ENCODE measurements at regions not wholly inside any gene's neighbourhood (a gene's known extent, or its start where the extent isn't known, plus 50 kb on each side); places are given as distances from the start of the nearest gene placed in this dataset.

DNA sequence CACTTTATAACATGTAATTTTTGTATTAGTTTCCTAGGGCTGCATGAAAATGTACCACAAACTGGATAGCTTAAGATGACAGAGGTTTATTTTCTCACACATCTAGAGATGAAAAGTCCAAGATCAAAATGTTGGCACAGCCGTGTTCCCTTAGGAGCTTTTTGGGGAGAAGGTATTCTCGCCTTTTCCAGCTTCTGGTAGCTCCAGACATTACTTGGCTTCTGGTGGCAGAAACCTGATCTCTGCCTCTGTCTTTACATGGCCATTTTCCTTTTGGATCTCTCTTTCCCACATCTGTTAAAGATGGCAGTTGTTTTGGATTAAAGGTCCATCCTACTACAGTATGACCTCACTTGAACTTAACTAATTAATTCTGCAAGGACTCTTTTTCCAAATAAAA, 885.7 kb upstream of the CDH8 start:
- no peak for DNase-seq (ENCODE audit: low read depth)

DNA sequence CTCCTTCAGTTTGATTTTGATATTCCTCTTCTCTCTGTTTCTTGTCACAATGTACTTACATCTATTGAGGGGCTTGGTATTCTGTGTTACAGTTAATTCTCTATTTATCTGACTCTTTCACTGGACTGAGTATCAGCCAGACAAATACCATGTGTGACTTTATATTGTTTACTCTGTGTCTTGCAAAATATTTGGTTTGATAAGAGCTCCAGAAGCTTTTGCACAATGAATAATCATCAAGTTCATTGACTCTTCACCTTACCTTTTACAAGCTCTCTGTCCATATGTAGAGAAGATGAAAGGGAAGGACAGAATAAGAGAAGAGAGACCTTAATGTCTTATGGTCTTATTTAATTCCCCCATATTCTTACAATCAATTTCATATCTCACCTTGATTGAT, 877.7 kb upstream of the CDH8 start:
- no peak for DNase-seq (ENCODE audit: low read depth)

- DNase-seq (ENCODE audit: low read depth), result no peak
These were observed 877.1 kb upstream of the CDH8 start for GRCh38 chr16:62913333-62913732.

DNA sequence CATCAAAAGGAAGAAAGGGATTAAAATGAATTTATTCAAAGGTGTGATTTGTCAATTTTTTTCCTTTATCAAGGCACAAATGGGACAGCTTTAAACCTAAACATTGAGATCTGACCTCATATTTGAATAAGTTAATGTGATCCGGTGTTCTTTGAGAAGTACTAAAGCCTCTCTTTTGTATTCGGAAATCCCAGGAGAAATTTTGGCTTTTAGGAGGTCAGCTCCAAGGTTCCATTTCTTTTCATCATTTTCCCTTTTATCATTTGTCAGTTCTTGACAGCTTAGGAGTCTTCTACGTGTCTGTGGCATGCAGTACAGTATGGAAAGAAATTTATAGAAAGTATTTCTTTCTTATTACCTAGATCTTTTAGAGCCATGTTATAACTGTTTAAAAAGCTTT, 873.4 kb upstream of the CDH8 start:
- no peak for DNase-seq (ENCODE audit: low read depth)

- DNase-seq (ENCODE audit: low read depth), result no peak
These were observed 871.3 kb upstream of the CDH8 start for GRCh38 chr16:62907562-62907961.

DNA sequence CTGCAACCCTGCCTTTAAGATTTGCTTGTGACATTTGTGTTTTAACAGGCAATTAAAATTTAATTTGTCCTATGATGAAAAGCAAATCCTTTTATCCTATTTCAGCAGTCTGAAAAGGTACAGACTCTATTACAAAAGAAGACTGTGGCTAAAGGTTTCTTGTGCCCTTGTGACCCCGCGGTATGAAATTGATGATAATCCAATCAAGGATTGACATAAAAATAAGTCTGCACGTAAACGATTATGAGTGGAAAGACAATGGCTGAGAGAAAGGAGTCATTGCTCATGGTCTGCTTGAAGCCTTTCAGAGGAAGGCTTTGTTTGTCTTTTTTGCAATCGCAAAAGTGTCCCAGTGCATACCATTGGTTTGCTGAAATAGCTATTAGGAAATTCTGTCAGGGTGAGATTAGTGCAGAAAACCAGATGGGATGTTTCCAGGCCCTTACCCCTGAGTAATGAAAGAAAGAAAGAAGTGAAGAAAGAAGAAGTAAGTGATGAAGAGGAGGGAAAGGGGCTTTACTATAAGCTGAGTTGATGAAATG, 867.8 kb upstream of the CDH8 start:
- no peak for DNase-seq (ENCODE audit: low read depth)

DNA sequence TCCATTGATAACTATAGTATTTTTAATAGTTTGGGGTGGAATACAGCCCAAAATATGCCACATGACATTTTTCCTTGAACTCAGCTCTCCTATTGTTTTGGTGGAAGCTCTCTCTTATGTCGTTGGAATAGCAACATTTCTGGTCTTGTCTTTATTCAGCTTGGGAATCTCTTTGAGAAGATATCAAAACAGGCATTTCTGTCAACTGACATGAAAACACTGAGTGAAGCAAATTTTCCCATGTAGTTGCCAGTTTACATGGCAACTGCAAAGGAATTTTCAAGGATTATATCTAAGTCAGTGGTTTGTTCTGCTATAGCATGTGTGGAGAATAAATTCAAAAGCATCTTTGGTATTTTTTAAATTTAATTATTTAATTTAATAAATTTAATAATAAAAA, 863.5 kb upstream of the CDH8 start:
- no peak for DNase-seq (ENCODE audit: low read depth)

GRCh38 chr16:62889097-62889496, 852.9 kb upstream of the CDH8 start:
- no peak for DNase-seq (ENCODE audit: low read depth)

DNA sequence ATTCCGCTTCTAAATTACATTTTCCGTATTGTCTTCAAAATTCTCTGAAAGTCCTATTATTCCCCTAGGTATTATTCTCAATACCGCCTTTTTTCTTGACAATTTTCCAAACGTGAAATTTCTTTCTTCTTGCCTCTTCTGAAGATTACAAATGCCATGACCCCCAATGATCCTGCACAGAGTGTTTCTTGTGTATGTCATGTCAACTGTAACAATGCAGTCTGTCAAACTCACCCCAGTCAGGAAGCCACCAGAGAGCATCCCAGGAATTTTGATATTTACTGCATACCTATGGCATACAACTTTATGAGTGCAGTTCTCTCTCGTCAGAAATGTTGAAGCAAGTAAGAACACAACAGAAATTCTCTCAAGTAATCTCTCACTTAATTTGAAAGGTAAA, 847.3 kb upstream of the CDH8 start:
- DNase-seq (ENCODE audit: low read depth), result no peak

DNA sequence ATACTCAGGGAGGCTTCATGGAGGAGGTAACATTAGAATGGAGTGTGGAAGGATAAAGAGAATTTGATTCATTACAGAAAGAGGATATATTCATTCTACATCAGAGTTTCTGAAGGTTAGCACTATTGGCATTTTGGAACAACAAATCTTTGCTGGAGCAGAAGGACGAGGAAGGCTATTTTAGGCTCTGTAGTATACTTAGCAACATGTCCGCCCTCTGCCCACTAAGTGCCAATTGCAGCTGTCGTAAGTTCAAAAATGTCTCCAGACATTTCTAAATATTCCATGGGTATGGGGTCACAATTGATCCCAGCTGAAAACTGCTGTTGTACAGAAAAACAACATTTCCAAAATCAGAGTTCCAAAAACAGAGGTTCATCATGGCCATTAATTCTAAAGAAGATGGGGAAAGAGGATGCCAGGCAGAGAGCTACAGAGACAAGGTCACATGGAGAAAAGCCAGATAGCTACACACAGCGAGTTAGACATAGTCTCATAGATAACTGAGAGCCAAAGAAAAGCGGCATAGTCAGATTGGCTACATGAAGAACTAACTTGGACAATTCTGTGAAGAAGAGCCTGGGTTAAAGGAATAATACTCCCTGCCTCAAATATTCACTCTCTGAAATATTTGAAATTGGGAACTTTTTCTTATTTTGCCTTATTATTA, 846.4 kb upstream of the CDH8 start:
- no peak for DNase-seq (ENCODE audit: low read depth)

DNA sequence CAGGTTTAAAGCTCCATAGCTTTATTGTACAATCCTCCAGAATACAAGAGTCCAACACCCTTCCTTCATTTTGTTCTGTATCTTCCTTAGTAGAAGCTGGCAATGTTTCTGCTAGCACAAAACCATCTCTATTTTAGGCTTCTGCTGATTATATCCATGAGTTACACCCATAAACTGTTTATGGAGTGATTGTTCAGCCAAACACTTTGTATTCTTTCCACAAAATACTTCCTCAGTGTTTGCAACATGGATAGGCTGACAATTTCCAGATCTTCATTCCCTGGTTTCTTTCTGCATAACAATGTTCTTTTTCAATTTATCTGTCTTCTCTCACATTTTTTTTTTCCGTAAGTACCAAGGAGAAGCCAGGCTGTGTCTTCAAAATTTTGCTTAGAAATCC, 839.9 kb upstream of the CDH8 start:
- no peak for DNase-seq (ENCODE audit: low read depth)

GRCh38 chr16:62872339-62872738, 836.1 kb upstream of the CDH8 start:
- no peak for DNase-seq (ENCODE audit: low read depth)

DNA sequence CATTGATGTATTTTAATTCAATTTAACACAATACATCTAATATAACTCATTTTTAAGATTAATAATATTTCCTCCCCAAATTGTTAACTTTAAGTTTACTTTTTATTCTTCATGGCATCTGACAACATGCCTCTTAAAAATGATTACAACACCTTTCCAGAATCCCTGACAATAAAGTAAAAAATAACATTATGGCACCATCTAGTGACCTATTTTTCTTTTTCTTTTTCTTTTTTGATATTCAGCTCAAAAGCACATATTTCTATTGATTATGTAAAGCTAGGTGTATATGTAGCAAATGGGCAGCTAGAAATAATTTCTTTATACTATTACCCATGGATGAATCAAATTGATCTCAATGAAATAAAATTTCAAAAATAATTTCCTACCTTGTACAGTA, 834.3 kb upstream of the CDH8 start:
- DNase-seq (ENCODE audit: low read depth), result no peak

DNA sequence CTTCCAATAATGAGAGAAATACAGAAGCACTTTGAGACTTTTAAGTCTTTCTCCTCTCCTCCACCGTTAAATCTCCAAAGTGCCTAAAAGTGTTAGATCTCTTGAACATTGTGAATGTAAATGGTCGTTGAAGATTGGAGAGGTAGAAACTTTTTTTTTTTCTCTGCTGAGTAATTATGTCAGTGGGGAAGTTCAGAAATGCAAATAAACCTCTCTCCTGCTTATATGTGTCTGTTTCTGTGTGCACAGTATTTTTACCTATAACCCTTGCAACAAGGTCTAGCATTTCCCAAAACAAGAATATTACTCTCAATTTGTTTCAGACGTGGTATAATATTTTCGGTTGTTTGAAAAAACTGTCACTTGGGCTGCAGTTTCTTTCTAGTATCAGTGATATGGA, 833.6 kb upstream of the CDH8 start:
- DNase-seq (ENCODE audit: low read depth), result no peak

GRCh38 chr16:62863139-62863538, 826.9 kb upstream of the CDH8 start:
- DNase-seq (ENCODE audit: low read depth), result no peak

DNA sequence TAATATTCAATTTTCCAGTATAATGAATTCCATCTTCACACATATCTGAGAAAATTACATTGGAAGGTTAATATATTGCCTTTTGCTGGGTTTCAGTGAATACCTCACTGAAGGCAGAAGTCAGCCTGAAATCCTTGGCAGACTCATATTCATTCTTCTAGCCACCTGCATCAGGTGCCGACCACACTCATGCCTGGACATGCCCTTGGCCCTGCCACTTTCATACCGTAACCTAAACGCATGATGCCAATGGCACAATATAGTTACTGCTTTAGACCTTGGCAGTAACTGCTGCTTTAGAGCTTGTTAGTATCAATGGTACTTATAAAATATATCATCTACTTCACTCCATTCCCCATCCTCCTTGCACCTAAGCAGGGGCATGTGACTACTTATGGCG, 817.6 kb upstream of the CDH8 start:
- no peak for DNase-seq (ENCODE audit: low read depth)

GRCh38 chr16:62846399-62847057, 810.3 kb upstream of the CDH8 start:
- no peak for DNase-seq (ENCODE audit: low read depth)

- no peak for DNase-seq (ENCODE audit: low read depth)
These were observed 796.0 kb upstream of the CDH8 start for GRCh38 chr16:62832214-62832613.

DNA sequence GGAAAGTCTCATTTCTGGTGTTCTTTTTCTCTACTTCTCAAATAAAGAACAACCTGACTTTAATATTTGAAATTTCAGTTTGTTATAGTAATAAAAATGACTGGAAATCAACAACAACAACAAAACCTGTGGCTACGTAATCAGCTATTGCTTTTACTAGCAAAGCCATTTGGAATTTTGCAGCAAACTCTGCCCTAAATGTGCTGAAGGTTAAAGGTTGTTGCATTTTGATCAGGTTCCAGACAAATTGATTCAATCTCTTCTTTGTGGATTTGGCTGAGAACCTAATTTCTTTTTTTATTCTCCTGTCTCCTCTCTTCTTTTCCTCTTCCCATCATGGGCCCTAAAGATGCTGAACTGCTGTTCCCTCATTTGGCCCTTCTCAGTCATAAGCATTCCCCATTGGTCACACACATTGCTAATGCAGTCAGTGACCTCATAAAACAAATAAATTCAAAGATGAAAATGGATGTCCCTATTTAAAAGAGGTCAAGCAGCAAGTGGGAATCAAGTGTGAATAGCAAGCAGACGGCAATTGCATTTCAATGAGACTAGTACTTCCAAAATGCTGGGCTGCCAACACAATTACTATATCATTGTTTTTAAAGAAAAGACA, 795.1 kb upstream of the CDH8 start:
- DNase-seq (ENCODE audit: low read depth), result no peak

GRCh38 chr16:62829607-62830006, 793.4 kb upstream of the CDH8 start:
- DNase-seq (ENCODE audit: low read depth), result no peak

DNA sequence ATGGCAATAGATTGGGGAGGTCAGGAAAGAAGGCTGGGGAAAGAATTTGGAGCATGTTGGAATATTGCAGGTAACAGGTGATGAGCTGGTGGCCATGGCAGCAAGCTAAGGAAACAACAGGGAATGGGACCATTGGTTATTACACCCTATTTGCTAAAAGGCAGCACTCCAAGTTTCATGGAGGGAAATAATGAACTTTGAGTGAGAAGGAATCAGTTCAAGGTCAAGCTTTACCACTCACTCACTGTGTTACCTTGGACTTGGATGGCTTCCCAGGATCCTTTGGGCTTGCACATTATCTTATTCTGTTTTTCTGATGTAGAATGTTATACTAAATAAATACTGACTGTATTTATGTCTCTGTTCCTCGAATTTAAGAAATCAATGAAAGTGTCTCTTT, 792.8 kb upstream of the CDH8 start:
- no peak for DNase-seq (ENCODE audit: low read depth)

DNA sequence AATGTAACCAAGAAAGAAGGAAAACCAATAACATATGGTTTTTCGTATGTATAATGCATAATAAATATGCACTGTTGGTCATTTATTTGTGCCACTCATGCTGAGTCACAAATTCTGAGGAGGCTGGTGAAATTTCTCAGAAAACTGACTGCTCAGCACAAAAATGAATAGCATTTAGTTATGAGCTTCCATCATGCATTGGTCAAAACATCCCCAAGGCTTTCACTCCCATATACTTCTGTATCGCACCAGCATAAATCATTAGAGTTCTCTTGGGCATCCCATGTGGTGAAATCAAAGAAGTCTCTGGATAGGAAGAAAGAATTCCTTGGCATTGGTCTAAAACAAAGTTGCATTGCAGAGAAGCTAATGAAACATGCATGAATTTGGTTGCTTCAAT, 785.6 kb upstream of the CDH8 start:
- no peak for DNase-seq (ENCODE audit: low read depth)

GRCh38 chr16:62816971-62817519, 780.8 kb upstream of the CDH8 start:
- no peak for DNase-seq (ENCODE audit: low read depth)

Measured in RPMI7951 (cell line).